GM10248 (cell line): ENCODE measurements at regions not wholly inside any gene's neighbourhood (a gene's known extent, or its start where the extent isn't known, plus 50 kb on each side); places are given as distances from the start of the nearest gene placed in this dataset.
"Not testable (repeated sequence)": the region's sequence is repeated elsewhere in the genome, so short reads cannot be mapped to it uniquely, and the experiment has no call there.

ENCODE experiments used
- CTCF ChIA-PET: fragments of 300-600 bp; sonication (Branson Sonifier 250); formaldehyde crosslinking; extraction: SDS; loops from one replicate; lab custom pipeline; 2021; ENCODE audit warnings: antibody characterized with exemption; lab: Yijun Ruan, JAX
- POLR2A ChIA-PET: fragments of 350-650 bp; sonication (Branson Sonifier 250); formaldehyde crosslinking; extraction: SDS; loops from one replicate; lab custom pipeline; 2020; ENCODE audit warnings: antibody characterized with exemption; lab: Yijun Ruan, JAX
- DNase-seq: peaks from one replicate; pipeline ENCODE4 v3.0.0; 2012; ENCODE audit errors: extremely low spot score
- TF ChIP-seq, protein P1 (sequence below): IDR thresholded peaks from 2 replicates; pipeline ENCODE4 v1.5.1; 2012; ENCODE audit warnings: mild to moderate bottlenecking, low read depth; ENCODE audit errors: extremely low read depth, missing control alignments, control extremely low read depth

GRCh38 chr5:100080703-100081102 is 454.5 kb upstream of the FAM174A start:
- DNase-seq, CTCF ChIA-PET, POLR2A ChIA-PET: not testable (repeated sequence)

DNA sequence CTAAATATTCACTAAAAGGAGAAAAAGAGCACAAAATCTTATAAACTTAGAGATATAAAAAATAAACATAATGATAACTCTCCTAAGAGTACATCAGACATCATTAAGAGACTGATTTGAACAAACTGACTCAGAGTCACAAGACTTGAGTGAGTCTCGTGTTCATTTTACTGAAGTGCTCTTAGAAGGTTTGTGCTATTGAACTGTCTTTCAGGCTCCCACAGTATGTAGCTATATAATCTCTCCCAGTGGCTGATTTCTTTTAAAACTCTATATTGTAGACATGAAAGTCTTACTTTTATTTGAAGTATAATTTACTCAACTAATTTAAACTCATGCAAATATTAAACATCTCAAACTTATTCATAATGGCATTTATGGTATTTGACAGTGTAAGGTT is 456.0 kb upstream of the FAM174A start:
- CTCF ChIA-PET, POLR2A ChIA-PET, DNase-seq: not testable (repeated sequence)

GRCh38 chr5:100066020-100066419 is 469.2 kb upstream of the FAM174A start:
- CTCF ChIA-PET, DNase-seq, POLR2A ChIA-PET: not testable (repeated sequence)

DNA sequence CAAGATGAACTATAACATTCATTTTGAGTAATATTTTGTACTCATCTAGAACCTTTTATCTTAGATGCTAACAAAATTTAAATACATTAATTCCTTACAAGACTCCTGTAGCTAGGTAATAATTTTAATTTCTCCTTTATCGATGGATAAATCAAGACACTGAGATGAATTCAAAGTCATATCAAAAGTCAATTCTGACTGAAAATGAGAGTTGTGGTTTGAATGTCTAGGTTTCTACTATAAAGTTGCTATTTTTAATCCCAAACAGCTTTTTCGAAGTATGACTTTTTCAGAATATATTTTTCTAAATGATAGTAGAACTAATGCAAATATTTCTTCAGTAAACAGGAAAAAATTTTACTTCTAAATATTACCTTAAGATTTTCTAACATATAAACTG is 491.7 kb upstream of the FAM174A start:
- CTCF ChIA-PET: no interaction called here
- no peak for DNase-seq

DNA sequence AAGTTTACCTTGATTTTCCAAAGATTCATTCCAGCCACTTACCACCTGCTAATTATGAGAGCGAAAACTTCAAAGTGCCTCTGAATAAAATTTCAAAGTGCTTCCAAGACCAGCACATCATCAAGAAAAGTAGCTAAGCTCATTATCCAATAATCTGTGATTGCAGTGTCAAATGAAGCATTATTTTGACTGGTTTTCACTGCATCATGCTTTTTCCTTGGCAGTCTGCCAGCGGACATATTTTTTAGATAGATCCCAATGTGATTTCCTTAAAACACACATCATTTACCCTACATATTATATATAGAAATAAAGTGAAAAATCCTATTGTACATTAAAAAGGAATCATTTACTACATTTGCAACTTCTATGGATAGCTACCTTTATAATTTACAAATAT is 508.6 kb upstream of the FAM174A start:
- DNase-seq: no peak
- ChIA-PET CTCF (no interaction called here), POLR2A (no interaction called here)
- TF ChIP-seq, protein P1, sequence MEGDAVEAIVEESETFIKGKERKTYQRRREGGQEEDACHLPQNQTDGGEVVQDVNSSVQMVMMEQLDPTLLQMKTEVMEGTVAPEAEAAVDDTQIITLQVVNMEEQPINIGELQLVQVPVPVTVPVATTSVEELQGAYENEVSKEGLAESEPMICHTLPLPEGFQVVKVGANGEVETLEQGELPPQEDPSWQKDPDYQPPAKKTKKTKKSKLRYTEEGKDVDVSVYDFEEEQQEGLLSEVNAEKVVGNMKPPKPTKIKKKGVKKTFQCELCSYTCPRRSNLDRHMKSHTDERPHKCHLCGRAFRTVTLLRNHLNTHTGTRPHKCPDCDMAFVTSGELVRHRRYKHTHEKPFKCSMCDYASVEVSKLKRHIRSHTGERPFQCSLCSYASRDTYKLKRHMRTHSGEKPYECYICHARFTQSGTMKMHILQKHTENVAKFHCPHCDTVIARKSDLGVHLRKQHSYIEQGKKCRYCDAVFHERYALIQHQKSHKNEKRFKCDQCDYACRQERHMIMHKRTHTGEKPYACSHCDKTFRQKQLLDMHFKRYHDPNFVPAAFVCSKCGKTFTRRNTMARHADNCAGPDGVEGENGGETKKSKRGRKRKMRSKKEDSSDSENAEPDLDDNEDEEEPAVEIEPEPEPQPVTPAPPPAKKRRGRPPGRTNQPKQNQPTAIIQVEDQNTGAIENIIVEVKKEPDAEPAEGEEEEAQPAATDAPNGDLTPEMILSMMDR: no peak

More for the DNA sequence above, 491.7 kb upstream of the FAM174A start:
- TF ChIP-seq, protein P1: no peak
- POLR2A ChIA-PET: no interaction called here

GRCh38 chr5:100023536-100023935 is 511.6 kb upstream of the FAM174A start:
- POLR2A ChIA-PET: no interaction called here
- CTCF ChIA-PET: interaction anchor here (1.4 kb wide), 1 partner anchor 8 kb away, joined by 3 read pairs; no protein-coding TSS in a partner anchor

GRCh38 chr5:100017520-100018262 is 517.5 kb upstream of the FAM174A start:
- DNase-seq: no peak
- TF ChIP-seq, protein P1: no peak
- ChIA-PET CTCF (no interaction called here), POLR2A (no interaction called here)

More at GRCh38 chr5:100023536-100023935, 511.6 kb upstream of the FAM174A start:
- TF ChIP-seq, protein P1: no peak
- no peak for DNase-seq

DNA sequence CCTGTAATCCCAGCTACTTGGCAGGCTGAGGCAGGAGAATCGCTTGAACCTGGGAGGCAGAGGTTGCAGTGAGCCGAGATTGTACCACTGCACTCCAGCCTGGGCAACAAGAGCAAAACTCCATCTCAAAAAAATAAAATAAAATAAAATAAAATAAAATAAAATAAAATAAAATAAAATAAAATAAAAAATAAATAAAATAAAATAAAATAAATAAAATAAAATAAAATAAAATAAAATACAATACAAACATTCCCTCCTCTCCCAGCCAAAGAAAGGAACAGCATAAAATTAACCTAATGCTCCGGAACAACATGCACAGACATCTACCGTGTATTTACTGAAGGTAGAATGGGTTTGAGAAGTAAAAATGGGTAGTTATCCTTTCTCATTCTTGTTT is 521.9 kb upstream of the FAM174A start:
- POLR2A ChIA-PET, DNase-seq, CTCF ChIA-PET: not testable (repeated sequence)

DNA sequence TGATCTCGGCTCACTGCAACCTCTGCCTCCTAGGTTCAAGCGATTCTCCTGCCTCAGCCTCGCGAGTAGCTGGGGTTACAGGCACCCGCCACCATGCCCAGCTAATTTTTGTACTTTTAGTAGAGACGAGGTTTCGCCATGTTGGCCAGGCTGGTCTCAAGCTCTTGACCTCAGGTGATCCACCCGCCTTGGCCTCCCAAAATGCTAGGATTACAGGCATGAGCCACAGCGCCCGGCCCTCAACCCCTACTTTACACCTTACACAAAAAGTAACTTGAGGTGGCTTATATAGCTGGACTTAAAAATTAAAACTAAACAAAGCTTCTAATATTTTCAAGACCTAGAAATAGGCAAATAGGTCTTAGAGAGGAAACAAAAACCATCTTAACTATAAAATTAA is 524.0 kb upstream of the FAM174A start:
- DNase-seq, POLR2A ChIA-PET: not testable (repeated sequence)
- CTCF ChIA-PET: interaction anchor here (1.2 kb wide), 1 partner anchor 38 kb away, joined by 3 read pairs; no protein-coding TSS in a partner anchor
